ENCODE measurements at regions not wholly inside any gene's neighbourhood (a gene's known extent, or its start where the extent isn't known, plus 50 kb on each side); places are given as distances from the start of the nearest gene placed in this dataset.

- WGBS (ENCODE audit: insufficient coverage) = 96% methylated on average over 7 of the region's 16 CpGs
- peak overlapping the region in 1 of 7 donors; percentile 33 for H3K27ac Mint-ChIP-seq
- intact Hi-C loops (cut with micrococcal nuclease) = no loop called here
These were observed 213.5 kb upstream of the IRF2BP2 start for GRCh38 chr1:234823191-234824176.

GRCh38 chr1:234821840-234822239, 211.9 kb upstream of the IRF2BP2 start:
- peaks cover 0 to 3% of the 10 kb centered on the region in 2 donors for H3K36me3 Mint-ChIP-seq
- H3K9me3 Mint-ChIP-seq = no peaks in the 10 kb centered on the region
- WGBS (ENCODE audit: insufficient coverage) = no CpG with 5 or more reads among the region's 6 CpGs
- Histone ChIP-seq H3K4me2 (replicated peaks; ENCODE audit: extremely low read depth, low read length, poor library complexity, severe bottlenecking) (no peak overlapping the region), H4K20me1 (ENCODE audit: insufficient read depth, low read length) (no peaks in the 10 kb centered on the region), H2AFZ (ENCODE audit: insufficient read depth, low read depth, low read length, poor library complexity, severe bottlenecking) (no peak overlapping the region), H3K4me1 (ENCODE audit: control insufficient read depth in 1 of 2, insufficient read depth in 2 of 2, low read length in 2 of 2) (no peaks in the 10 kb centered on the region), H3K79me2 (ENCODE audit: insufficient read depth, low read length) (no peaks in the 10 kb centered on the region), H3K27me3 (ENCODE audit: control insufficient read depth in 2 of 2, insufficient read depth in 2 of 2, low read length in 2 of 2) (no peaks in the 10 kb centered on the region), H3K9ac (ENCODE audit: insufficient read depth, low read length, poor library complexity, severe bottlenecking) (no peak overlapping the region), H3K27ac (ENCODE audit: low read depth in 1 of 2, low read length in 2 of 2) (no peak overlapping the region), H3K36me3 (replicated peaks in 1 of 2; ENCODE audit: control insufficient read depth in 1 of 2, insufficient read depth in 2 of 2, low read length in 2 of 2) (no peaks in the 10 kb centered on the region), H3K4me3 (replicated peaks in 1 of 3; ENCODE audit: low read depth in 2 of 3, low read length in 3 of 3) (no peak overlapping the region), H3K9me3 (replicated peaks in 1 of 2; ENCODE audit: control insufficient read depth in 1 of 2, insufficient read depth in 1 of 2, low read length in 2 of 2) (no peaks in the 10 kb centered on the region)
- no peak overlapping the region for H3K27ac Mint-ChIP-seq
- peaks cover 0 to 2% (median 0%) of the 10 kb centered on the region in 3 donors for H3K27me3 Mint-ChIP-seq (ENCODE audit: low read depth in 3 of 3)
- peaks cover 11% of the 10 kb centered on the region for H3K4me1 Mint-ChIP-seq
- DNase-seq = no peak
- no peak overlapping the region for H3K4me3 Mint-ChIP-seq
- intact Hi-C loops (cut with micrococcal nuclease) = no loop called here
- TF ChIP-seq CTCF (IDR thresholded peaks at IDR 0.05) = no peak

More at GRCh38 chr1:234823191-234824176, 213.5 kb upstream of the IRF2BP2 start:
- H3K36me3 Mint-ChIP-seq = peaks cover 0 to 3% of the 10 kb centered on the region in 2 donors
- H3K9me3 ChIP-seq (replicated peaks in 1 of 2; ENCODE audit: control insufficient read depth in 1 of 2, insufficient read depth in 1 of 2, low read length in 2 of 2) = no peaks in the 10 kb centered on the region
- peaks cover 0 to 5% (median 0%) of the 10 kb centered on the region in 3 donors for H3K27me3 Mint-ChIP-seq (ENCODE audit: low read depth in 3 of 3)
- no peak overlapping the region for H3K4me2 ChIP-seq (replicated peaks; ENCODE audit: extremely low read depth, low read length, poor library complexity, severe bottlenecking)
- no peaks in the 10 kb centered on the region for H4K20me1 ChIP-seq (ENCODE audit: insufficient read depth, low read length)
- H3K4me1 ChIP-seq (ENCODE audit: control insufficient read depth in 1 of 2, insufficient read depth in 2 of 2, low read length in 2 of 2) = no peaks in the 10 kb centered on the region
- H3K9me3 Mint-ChIP-seq = no peaks in the 10 kb centered on the region
- H3K4me3 ChIP-seq (replicated peaks in 1 of 3; ENCODE audit: low read depth in 2 of 3, low read length in 3 of 3) = no peak overlapping the region
- no peaks in the 10 kb centered on the region for H3K79me2 ChIP-seq (ENCODE audit: insufficient read depth, low read length)
- DNase-seq = no peak
- no peak for TF ChIP-seq CTCF (IDR thresholded peaks at IDR 0.05)
- no peak overlapping the region for H3K27ac ChIP-seq (ENCODE audit: low read depth in 1 of 2, low read length in 2 of 2)
- H3K27me3 ChIP-seq (ENCODE audit: control insufficient read depth in 2 of 2, insufficient read depth in 2 of 2, low read length in 2 of 2) = no peaks in the 10 kb centered on the region
- H3K36me3 ChIP-seq (replicated peaks in 1 of 2; ENCODE audit: control insufficient read depth in 1 of 2, insufficient read depth in 2 of 2, low read length in 2 of 2) = no peaks in the 10 kb centered on the region
- H3K4me3 Mint-ChIP-seq = no peak overlapping the region
- no peak overlapping the region for H3K9ac ChIP-seq (ENCODE audit: insufficient read depth, low read length, poor library complexity, severe bottlenecking)
- H2AFZ ChIP-seq (ENCODE audit: insufficient read depth, low read depth, low read length, poor library complexity, severe bottlenecking) = no peak overlapping the region
- H3K4me1 Mint-ChIP-seq = peaks cover 18% of the 10 kb centered on the region

Measured in CD14-positive monocyte (primary cell).